Left lung (tissue), 4 donors: ENCODE measurements at regions not wholly inside any gene's neighbourhood (a gene's known extent, or its start where the extent isn't known, plus 50 kb on each side); places are given as distances from the start of the nearest gene placed in this dataset.

Experiments used
- ATAC-seq: fragments of 200-7000 bp; cut with Tn5 transposase; one replicate; pipeline ENCODE4 v1.9.1; 2020; ENCODE audit warnings: moderate library complexity
- DNase-seq, 4 donors: peaks; one replicate each; pipeline ENCODE4 v3.0.0-alpha.2; 2013 to 2020
- H3K27ac ChIP-seq, 2 donors: fragments of 200-600 bp; sonication (generic) in 1 of 2; one replicate each; pipeline versions ENCODE4 v1.5.0 to v1.8.0; 2020 to 2021
- H3K27me3 ChIP-seq, 2 donors: fragments of 200-600 bp; sonication (generic) in 1 of 2; one replicate each; pipeline versions ENCODE4 v1.5.0 to v1.8.0; 2020 to 2021
- H3K36me3 ChIP-seq, 2 donors: fragments of 200-600 bp; sonication (generic) in 1 of 2; one replicate each; pipeline versions ENCODE4 v1.5.0 to v1.8.0; 2020 to 2021
- H3K4me1 ChIP-seq, 2 donors: fragments of 200-600 bp; one replicate each; pipeline ENCODE4 v1.8.0; 2021
- H3K4me3 ChIP-seq, 2 donors: fragments of 200-600 bp; sonication (generic) in 1 of 2; one replicate each; pipeline versions ENCODE4 v1.5.0 to v1.8.0; 2020 to 2021; ENCODE audit warnings: mild to moderate bottlenecking in 1 of 2
- H3K9me3 ChIP-seq, 2 donors: fragments of 200-600 bp; sonication (generic) in 1 of 2; one replicate each; pipeline versions ENCODE4 v1.5.0 to v1.8.0; 2020 to 2021
- intact Hi-C, 2 donors: fragments of 100-400 bp; cut with DNase I; formaldehyde crosslinking; loops; one replicate each; pipeline versions ENCODE4 v1.11.2 to v1.14.2; 2022
- TF ChIP-seq, protein P1 (sequence below), 2 donors: fragments of 200-600 bp; sonication (generic) in 1 of 2; IDR thresholded peaks; one replicate each; pipeline versions ENCODE4 v1.5.0 to v1.8.0; 2021; ENCODE audit warnings: antibody characterized with exemption in 2 of 2
- donor health status: DM: no; HTN: yes; CAD: no.
- donor health status: DM: no; HTN: no; CAD: no.

DNA sequence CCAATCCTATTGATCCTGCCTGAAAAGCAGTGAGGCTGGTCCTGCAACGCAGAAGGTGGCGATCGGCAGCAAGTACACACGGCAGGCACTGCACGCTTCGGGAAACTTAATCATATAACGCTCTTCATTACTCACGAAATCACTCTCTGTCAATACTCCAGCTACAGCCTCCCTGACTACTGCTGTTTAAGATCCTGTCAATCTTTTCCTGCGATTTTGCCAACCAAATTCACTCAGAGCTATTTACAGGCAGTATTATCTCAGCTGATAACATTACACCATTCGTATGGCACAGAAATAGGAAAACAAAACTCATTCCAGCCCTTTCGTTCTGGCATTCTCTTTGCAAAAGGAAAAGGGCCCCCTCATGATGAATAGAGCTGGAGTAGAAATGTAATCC, 262.4 kb upstream of the CDH8 start:
- no peak overlapping the region for H3K27ac ChIP-seq
- no peak for ATAC-seq

DNA sequence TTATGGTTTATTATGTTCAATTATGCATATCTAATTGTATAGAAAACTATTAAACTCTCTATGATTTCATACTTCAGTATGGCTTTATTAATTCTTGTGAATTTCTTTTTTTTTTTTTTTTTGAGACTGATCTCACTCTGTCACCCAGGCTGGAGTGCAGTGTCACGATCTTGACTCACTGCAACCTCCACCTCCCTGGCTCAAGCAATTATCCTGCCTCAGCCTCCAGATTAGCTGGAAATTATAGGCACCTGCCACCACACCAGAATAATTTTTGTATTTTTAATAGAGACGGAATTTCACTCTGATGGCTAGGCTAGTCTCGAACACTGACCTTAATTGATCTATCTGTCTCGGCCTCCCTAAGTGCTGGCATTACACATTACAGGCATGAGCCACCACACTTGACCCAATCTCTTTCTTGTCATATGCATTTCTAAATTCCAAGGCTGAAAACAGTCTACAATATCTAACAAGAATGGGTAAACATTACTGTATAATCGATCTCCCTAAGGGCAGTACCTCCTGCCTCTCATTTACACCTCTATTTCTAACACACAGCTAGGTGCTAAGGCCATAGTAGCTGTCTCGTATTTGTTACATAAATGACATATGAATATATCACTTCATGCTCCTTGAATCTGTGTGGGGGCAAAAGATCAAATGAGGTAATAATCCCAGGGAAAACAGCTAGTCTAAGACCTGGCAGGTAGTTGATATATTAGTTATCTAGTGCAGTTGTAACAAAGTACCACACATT, 258.2 kb upstream of the CDH8 start:
- no peak for ATAC-seq

More for the DNA sequence above, 262.4 kb upstream of the CDH8 start:
- no peak for DNase-seq
- Histone ChIP-seq H3K36me3 (no peaks in the 10 kb centered on the region), H3K4me3 (no peak overlapping the region), H3K4me1 (no peaks in the 10 kb centered on the region), H3K9me3 (no peaks in the 10 kb centered on the region), H3K27me3 (no peaks in the 10 kb centered on the region)
- TF ChIP-seq, protein P1, sequence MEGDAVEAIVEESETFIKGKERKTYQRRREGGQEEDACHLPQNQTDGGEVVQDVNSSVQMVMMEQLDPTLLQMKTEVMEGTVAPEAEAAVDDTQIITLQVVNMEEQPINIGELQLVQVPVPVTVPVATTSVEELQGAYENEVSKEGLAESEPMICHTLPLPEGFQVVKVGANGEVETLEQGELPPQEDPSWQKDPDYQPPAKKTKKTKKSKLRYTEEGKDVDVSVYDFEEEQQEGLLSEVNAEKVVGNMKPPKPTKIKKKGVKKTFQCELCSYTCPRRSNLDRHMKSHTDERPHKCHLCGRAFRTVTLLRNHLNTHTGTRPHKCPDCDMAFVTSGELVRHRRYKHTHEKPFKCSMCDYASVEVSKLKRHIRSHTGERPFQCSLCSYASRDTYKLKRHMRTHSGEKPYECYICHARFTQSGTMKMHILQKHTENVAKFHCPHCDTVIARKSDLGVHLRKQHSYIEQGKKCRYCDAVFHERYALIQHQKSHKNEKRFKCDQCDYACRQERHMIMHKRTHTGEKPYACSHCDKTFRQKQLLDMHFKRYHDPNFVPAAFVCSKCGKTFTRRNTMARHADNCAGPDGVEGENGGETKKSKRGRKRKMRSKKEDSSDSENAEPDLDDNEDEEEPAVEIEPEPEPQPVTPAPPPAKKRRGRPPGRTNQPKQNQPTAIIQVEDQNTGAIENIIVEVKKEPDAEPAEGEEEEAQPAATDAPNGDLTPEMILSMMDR (IDR thresholded peaks at IDR 0.05): no peak
- intact Hi-C loops: no loop called here

DNA sequence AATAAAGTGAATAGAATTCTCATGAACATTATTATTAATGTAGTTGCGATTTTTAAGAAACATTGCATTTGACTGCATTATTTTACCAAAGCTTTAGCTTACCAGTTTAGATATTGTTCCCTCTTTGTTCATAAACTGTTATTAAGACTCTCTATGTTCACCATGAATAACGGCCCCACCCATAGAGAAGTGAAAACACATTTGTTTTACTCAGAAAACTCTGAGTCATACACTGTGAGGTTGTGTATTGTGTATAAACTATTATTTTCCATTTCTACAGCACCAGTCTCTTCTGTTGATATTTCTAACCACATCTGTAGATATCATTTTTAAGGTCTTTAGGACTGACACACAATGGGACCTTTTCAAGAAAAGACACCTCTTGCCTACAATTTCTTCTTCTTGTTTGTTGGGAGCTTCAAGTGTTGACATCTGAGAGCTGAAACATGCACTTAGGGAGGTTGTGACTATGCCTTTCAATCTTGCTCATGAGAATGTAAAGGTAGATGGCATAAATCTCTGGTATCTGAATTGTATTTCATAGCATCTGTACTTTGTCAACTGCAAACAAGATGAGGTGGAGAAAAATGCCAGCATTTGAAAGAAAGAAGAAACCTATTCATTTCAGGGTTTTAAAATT, 252.9 kb upstream of the CDH8 start:
- Histone ChIP-seq H3K4me3 (no peak overlapping the region), H3K4me1 (no peaks in the 10 kb centered on the region), H3K9me3 (no peaks in the 10 kb centered on the region), H3K27ac (no peak overlapping the region), H3K36me3 (no peaks in the 10 kb centered on the region), H3K27me3 (no peaks in the 10 kb centered on the region)
- intact Hi-C loops: no loop called here
- ATAC-seq: no peak
- DNase-seq: no peak
- TF ChIP-seq, protein P1 (IDR thresholded peaks at IDR 0.05): no peak

More for the DNA sequence above, 258.2 kb upstream of the CDH8 start:
- Histone ChIP-seq H3K36me3 (no peaks in the 10 kb centered on the region), H3K4me3 (no peak overlapping the region), H3K4me1 (no peaks in the 10 kb centered on the region), H3K27me3 (no peaks in the 10 kb centered on the region), H3K9me3 (no peaks in the 10 kb centered on the region), H3K27ac (no peak overlapping the region)
- intact Hi-C loops: no loop called here
- DNase-seq: no peak
- TF ChIP-seq, protein P1 (IDR thresholded peaks at IDR 0.05): no peak

DNA sequence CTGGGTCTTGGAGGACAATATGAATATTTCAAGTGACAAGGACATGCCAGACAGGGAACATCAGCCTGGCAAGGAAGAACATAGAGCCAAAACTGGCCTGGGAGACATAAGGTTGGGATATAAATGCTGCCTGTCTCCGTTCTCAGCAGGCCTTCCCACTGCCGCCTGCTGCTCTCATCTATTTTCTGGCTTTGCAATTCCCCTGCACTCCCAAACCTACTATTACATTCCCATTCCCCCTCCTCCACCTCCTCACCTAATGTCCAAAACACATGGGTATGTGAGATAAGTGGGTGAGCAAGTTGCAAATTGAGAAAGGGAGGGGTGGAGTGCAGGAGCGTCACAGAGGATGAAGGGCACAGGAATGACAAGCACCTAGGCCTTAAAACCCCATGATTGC, 244.3 kb upstream of the CDH8 start:
- TF ChIP-seq, protein P1 (IDR thresholded peaks at IDR 0.05): no peak
- ATAC-seq: no peak
- Histone ChIP-seq H3K27ac (no peak overlapping the region), H3K36me3 (no peaks in the 10 kb centered on the region), H3K27me3 (no peaks in the 10 kb centered on the region), H3K9me3 (no peaks in the 10 kb centered on the region), H3K4me1 (no peaks in the 10 kb centered on the region), H3K4me3 (no peak overlapping the region)
- no peak for DNase-seq
- intact Hi-C loops: no loop called here

DNA sequence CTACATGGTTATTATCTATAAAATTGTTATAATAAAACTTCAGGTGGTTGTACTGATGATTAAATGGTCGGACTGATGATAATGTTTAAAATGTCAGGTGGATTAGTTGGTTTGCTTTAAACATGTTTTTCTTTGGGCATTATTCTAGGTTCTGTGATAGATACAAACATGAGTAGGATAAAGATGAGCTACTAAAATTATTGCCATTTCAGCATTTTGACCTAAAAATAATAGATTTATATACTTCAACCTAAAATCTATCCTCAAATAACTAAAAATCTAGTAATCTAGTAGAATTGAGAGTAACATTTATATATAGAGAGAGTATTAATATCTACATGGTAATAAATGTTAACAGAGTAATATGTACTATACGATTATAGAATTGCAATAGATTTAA, 241.7 kb upstream of the CDH8 start:
- H3K9me3 ChIP-seq: no peaks in the 10 kb centered on the region
- no peaks in the 10 kb centered on the region for H3K36me3 ChIP-seq
- no peak overlapping the region for H3K27ac ChIP-seq
- TF ChIP-seq, protein P1 (IDR thresholded peaks at IDR 0.05): no peak
- DNase-seq (no peak), ATAC-seq (no peak)
- H3K27me3 ChIP-seq: no peaks in the 10 kb centered on the region
- intact Hi-C loops: no loop called here
- H3K4me1 ChIP-seq: no peaks in the 10 kb centered on the region
- no peak overlapping the region for H3K4me3 ChIP-seq
